ENCODE measurements at regions not wholly inside any gene's neighbourhood (a gene's known extent, or its start where the extent isn't known, plus 50 kb on each side); places are given as distances from the start of the nearest gene placed in this dataset.

DNA sequence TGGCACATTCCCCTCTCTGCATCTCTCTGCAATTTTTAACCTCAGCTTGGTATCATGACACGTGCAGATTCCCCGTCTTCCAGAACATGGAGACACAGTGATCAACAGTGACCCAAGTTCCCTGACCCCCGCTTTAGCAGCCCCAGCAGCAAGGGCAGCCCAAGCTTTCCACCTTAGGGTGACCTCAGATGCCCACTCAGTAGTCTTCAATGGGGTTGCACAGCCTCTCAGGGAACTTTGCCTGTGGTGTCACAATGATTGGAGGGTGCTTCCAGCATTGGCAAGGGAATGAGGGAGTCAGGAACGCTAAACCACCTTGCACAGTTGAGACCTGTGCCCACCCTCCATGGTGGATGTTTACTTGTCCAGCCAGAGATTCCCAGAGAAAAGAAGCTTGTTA lies 287.1 kb upstream of the CDH4 start:
- TF ChIP-seq, protein P1, sequence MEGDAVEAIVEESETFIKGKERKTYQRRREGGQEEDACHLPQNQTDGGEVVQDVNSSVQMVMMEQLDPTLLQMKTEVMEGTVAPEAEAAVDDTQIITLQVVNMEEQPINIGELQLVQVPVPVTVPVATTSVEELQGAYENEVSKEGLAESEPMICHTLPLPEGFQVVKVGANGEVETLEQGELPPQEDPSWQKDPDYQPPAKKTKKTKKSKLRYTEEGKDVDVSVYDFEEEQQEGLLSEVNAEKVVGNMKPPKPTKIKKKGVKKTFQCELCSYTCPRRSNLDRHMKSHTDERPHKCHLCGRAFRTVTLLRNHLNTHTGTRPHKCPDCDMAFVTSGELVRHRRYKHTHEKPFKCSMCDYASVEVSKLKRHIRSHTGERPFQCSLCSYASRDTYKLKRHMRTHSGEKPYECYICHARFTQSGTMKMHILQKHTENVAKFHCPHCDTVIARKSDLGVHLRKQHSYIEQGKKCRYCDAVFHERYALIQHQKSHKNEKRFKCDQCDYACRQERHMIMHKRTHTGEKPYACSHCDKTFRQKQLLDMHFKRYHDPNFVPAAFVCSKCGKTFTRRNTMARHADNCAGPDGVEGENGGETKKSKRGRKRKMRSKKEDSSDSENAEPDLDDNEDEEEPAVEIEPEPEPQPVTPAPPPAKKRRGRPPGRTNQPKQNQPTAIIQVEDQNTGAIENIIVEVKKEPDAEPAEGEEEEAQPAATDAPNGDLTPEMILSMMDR (conservative IDR thresholded peaks at IDR 0.05), result no peak
- no peak overlapping the region for H3K27ac ChIP-seq

DNA sequence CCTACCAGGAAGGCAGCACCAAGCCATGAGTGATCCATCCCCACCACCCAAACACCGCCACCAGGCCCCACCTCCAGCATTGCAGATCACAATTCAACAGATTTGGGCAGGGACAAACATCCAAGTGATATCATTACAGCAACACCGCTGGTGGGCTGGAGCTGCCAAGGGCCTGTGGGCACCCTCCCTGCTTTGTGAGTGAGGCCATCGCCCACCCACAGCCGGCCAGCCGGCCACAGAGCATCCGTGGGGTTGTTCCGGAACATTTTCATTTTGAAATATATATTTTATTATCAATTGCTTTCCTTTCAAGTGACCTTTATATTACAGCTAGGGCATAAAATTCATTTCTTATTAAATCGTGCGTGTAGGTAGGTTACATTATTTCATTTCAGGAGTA lies 286.0 kb upstream of the CDH4 start:
- TF ChIP-seq ZFX (IDR thresholded peaks at IDR 0.05), result no peak
- TF ChIP-seq, protein P1 (conservative IDR thresholded peaks at IDR 0.05), result no peak
- no peak overlapping the region for H3K27ac ChIP-seq

DNA sequence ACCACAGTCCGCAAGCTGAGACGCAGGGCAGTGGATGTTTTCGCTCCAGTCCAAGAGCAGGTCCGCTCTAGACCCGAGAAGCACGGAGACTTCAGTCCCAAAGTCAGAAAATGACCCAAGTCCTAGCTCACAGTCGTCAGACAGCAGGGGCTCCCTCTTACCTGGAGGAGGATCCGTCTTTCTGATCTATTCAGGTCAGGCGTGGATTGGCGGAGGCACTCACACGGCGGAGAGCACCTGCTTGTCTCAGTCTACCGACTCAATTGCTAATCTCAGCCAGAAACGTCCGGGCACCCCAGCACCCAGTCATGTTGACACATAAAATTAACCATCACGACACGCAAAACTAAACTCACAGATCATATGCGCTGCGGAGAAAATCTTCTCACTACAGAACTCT lies 285.3 kb upstream of the CDH4 start:
- H3K27ac ChIP-seq, result no peak overlapping the region
- TF ChIP-seq, protein P1 (conservative IDR thresholded peaks at IDR 0.05), result no peak
- TF ChIP-seq ZFX (IDR thresholded peaks at IDR 0.05), result no peak

DNA sequence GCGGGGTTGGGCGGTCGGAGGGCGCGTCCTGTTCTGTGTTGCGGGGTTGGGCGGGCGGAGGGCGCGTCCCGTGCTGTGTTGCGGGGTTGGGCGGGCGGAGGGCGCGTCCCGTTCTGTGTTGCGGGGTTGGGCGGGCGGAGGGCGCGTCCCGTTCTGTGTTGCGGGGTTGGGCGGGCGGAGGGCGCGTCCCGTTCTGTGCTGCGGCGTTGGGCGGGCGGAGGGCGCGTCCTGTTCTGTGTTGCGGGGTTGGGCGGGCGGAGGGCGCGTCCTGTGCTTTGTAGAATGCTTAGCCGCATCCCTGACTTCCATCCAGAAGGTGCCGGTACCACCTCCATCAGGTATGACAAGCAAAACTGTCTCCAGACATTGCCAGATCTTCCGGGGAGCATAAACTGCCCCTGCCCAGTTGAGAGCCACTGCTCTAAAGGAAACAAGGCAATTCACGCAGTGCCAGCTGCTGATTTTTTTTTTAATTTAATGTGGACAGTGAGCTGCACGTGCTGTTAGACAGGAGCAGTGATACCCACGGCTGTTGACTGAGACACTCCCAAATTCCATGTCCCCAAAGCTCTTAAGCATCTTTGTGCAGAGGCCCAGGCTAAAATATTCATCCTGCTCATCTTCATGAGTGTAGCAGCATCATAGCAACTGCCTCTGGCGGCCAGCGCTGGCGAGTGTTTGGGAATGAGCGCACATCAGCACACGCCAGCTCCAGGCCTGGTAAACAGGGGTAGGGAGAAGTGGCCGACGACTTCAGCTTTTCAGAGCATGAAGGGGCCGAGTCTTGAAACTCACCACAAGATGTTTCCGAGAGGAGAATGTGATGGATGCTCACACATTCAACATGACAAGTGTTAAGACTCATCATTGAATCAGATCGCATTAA lies 284.4 kb upstream of the CDH4 start:
- H3K27ac ChIP-seq, result no peak overlapping the region
- TF ChIP-seq, protein P1 (conservative IDR thresholded peaks at IDR 0.05), result no peak
- TF ChIP-seq ZFX (IDR thresholded peaks at IDR 0.05), result no peak

DNA sequence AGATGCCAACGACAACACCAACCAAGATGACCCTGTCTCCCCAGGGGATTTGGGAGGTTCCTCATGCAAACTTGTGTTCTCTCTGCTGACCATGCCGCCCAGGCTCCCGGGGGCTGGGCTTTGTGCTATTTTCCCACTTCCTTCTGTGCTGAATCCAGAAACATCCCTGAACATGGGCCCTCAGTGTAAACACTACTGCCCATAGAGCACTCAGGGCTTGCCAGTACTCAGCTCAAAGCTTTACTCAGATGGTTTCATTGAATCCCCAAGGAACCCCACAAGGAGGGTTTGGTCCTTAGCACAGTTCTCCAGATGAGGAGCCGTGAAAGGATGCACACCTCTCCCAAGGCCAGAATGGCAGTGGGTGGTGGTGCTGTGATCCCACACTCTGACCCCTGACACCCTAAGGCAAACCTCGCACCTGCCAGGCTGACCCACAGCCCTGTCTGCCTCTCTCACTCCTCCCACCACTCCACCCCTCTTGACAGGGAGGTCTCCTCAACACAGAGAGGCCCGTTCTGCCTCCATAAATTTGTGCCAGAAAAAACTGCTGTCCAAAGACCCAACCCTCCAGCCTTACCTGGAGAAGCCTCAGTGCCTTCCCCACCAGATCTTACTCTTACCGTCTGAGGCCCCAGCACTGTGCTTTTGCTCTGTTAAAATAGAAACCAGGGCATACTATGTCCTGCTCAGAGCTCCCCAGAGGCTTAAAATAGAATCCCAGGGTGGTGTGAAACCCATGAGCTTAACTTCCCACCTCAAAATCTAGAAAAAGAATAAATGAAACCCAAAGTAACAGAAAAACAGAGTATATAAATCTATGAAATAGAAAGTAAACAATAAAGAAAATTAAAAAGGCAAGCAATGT lies 283.0 kb upstream of the CDH4 start:
- H3K27ac ChIP-seq, result no peak overlapping the region
- TF ChIP-seq, protein P1 (conservative IDR thresholded peaks at IDR 0.05), result no peak
- no peak for TF ChIP-seq ZFX (IDR thresholded peaks at IDR 0.05)

DNA sequence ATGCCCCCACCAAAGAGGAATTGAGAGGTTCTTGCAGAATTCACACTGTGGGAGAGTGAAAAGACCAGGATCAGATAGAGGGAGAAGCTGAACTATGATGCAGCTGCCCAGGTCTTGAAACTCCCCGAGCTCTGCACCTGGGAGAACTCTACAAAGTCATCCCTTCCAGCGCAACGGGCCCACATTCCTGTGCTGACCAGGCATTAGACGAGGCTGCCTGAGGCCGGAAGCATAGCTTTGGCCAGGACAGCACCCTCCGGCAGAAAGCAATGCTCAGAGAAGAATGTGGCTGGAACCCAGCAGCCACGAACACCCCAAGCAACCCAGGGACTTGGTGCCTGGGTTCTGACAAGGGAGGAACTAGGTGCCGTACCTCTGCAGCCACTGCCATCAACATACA lies 281.5 kb upstream of the CDH4 start:
- TF ChIP-seq ZFX (IDR thresholded peaks at IDR 0.05), result no peak
- TF ChIP-seq, protein P1 (conservative IDR thresholded peaks at IDR 0.05), result no peak
- H3K27ac ChIP-seq, result no peak overlapping the region

DNA sequence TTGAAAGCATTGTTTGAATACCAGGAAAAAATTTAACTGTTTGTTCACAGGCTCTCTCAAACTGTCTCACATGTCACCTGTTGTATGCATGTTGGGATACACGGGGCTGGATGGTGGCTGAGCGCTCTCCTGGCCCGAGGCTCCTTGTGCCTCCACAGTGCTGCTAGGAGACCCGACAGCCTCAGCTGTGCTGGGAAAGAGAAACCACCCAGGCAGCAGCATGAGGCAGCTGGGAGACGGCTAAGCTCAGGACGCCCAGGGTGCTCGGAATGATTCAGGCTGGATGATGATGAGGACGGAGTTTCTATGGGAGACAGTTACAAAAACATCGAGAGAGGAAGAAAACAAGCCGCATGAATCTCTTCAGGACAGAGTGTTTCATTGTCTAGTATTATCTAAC lies 278.0 kb upstream of the CDH4 start:
- TF ChIP-seq, protein P1 (conservative IDR thresholded peaks at IDR 0.05), result no peak
- no peak for TF ChIP-seq ZFX (IDR thresholded peaks at IDR 0.05)
- H3K27ac ChIP-seq, result no peak overlapping the region
